GM19023 (cell line): ENCODE measurements at regions not wholly inside any gene's neighbourhood (a gene's known extent, or its start where the extent isn't known, plus 50 kb on each side); places are given as distances from the start of the nearest gene placed in this dataset.

Experiments used
- ATAC-seq: cut with Tn5 transposase; IDR thresholded peaks from one replicate; pipeline ENCODE4 v1.9.1; 2021; ENCODE audit warnings: mild to moderate bottlenecking, moderate library complexity; ENCODE audit not compliant: unreplicated experiment

DNA sequence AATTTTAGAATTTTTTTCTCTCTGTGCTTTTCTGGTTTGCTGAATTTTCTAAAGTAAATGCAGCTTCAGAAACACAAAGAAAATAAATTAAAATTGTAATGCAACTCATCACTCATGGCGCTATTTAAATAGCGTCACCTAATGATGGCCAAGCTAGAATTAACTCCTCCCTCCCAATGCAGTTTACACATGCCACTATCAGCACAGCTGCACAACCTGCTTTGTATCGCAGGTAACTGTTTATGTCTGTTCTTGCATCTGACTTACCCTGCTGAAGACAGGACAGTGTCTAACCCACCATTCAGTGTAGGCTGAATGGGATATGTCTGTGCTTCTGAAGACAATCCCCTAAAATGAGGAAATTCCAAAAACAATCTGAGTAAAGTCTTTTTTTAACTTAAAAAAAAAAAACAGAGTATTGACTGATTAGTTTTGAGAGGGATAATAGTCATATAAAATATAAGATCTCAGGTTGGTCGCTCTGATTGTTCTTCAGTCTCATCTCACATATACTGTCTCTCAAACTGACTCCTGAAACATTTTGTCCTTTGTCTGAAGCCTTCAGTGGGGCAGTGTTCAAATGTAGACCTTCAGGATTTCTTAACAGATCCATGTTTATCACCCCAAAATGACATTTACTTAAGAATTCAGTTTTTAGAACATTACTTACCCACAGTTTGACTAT is 271.4 kb downstream of the ZEB2 start:
- no peak for ATAC-seq

DNA sequence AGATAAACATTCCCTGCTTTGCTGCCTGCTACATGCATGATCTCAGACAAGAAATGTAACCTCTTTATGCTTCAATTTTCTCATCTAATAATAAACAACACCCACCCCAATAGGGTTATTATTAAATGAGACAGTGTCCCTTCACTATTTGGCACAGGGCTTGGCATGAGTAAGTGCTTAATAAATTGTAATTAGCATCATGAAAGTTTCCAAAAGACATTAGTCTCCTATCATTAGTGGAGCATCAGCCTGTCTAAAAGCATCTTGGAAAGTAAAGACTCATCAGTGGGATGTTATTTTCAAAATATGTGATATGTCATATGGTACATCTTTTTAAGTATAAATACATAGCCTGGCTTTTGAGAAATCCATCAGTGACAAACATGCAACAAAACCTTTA is 275.0 kb downstream of the ZEB2 start:
- ATAC-seq: no peak

DNA sequence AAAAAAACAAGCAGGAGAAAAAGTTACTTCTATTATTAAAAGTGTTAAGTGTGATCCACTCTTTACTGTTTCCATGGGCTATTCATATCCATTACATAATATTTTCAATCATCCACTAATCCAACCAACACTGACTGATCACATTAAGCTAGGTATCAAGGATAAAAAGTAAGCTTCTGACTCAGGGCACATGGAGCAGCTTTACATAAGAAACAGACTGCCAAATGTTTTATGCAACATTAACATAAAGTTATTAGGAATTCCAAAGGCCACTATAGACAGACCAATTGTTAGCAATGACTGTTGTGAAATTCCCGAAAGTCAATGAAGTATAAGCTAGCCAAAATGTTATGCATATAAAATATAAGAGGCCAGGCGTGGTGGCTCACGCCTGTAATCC is 277.6 kb downstream of the ZEB2 start:
- ATAC-seq: no peak

DNA sequence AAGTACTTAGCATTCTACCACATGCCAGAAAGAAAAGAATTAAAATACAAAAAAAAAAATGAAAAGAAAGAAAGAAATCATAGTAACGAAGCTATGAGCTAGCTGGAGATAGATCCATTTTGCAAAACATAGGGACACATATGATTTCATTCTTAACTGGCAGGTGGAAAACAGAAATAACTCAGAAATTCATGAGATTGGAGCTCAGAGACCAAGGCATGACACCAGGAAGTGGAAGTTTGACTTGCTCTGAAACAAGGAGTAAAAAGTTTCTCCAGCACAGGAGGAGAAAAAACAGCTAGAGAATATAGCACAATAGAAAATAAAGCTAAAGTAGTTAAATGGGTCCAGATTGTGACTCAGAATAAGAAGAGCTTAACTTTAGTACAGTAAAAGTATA is 278.1 kb downstream of the ZEB2 start:
- no peak for ATAC-seq

DNA sequence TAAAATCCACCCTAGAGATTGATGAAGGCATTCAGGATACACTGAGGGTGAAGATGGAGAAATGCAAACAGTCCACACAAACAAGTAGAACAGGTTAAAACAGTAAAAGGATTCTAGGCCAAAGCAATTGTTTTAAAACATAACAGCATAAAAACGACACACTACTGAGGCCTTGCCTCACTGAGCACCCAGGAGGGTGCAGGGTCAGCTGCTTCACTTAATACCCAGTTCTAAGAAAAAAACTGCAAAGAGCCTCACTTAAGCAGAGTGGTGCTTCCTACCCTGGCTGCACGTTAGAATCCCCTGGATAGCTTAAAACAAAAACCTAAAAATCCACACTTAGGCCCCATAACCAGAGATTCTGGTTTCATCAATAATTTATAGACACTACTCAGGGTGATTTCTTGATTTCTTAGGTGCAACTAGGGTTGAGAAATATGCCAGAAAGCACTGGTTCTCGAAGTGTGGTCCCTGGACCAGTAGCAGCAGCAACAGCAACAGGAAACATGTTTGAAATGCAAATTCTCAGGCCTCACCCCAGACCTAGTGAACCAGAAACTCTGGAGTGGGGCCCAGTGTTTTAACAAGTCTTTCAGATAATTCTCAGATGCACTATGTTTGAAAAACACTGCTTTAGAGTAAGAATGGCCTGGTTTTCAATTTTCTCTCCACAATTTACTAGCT is 279.1 kb downstream of the ZEB2 start:
- ATAC-seq: peak; percentile 86

DNA sequence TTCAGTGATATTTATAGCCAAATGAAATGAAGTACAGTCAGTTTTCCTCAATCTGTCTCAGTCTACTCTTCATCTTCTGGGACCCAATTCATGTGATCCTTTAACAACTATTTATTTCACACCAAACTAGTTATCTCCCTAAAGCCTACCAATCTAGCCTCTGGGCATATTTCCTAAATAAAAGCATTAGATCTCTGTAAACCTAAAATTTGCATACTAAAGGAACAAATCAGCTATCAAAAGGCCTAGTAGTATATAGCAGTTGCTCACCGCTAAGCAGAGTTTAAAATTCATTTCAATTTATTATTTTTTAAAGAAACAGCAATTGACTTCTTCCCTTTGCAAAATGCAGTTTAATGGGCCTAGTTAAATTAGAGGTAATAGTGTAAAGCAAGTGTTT is 280.2 kb downstream of the ZEB2 start:
- no peak for ATAC-seq

DNA sequence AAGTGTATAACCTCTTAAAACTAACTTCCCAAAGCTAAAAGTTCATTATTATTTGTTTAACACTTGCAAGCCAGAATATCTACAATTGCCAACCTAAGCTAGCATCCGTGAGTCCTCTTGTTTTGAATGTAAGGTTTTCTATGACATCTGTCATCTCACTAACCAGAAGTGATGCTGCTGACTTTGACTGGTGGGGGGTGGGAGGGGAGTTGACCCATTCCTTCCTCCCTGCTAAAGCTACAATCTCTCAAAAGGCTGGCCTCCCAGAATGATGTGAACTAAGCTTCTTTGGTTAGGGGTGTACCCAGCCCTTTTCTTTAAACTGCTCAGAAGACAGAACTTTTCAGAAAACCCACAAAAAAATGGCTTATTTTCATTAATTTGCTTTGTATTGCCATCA is 280.6 kb downstream of the ZEB2 start:
- no peak for ATAC-seq

DNA sequence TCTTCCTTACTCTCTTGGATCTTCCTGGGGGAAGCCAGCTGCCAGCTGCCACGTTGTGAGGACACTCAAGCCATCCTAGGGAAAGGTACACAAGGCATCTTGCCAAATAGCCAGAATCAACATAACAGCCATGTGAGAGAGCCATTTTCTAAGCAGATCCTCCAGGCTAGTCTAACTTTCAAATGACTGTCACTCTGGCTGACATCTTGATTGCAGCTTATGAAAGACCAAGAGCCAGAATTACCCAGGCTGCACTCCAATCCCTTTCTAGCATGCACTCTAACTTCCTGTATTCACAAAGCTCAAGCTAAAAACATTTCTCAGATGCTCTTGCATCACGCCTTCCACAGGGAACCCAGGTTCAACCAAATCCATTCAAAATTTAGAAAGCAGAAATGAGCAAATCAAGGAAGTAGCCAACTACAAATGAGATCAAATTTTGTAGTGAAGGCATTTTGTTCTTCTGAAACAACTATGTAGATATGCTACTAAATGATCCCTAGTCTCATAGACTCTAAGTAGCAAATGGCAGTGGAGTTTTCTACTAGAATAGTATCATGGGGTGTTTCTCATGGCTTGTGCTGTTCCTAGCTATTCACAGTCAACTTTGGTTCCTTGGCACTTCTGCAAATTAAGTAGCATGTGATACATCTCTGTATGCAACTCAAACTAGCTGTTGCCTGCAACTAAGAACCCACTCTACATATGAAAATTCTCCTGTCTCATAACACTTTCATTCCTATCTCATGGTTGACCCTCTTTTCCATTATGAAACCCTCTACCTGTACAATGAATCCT is 281.9 kb downstream of the ZEB2 start:
- ATAC-seq: no peak

DNA sequence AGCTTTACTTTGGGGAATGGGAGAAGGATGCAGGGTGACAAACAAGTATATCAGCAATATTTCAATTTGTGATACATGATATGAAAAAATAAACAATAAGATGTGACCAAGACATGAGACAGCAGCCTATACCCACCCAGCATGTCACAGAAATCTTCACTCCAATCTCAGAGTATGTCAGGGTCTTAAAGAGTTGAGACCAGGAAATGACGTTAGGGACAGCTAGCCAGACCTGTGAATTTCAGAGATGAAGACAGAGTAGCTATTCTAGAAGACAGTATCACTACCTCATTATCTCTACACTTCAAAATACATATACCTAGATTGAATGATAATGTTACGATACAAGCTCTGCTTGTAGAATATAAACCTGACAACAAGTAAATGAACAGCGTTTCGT is 282.8 kb downstream of the ZEB2 start:
- no peak for ATAC-seq

DNA sequence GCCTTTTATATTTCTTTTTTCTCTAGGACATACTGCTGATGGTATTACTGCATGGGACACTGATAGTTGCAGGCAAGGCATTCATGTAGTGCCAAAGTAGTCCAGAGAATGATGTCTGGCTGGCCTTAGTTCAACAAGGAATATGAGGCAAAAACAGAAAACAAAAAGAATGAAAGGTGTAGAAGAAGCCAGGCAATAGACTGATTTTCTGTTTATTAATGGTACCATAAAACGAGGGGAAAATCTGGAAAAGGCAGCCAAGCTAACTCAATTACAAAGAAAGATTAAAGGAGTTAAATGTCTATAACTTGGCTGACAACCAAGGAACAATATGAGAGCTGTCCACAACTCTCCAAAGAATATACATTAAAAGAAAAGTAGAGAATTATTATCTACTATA is 284.9 kb downstream of the ZEB2 start:
- no peak for ATAC-seq

DNA sequence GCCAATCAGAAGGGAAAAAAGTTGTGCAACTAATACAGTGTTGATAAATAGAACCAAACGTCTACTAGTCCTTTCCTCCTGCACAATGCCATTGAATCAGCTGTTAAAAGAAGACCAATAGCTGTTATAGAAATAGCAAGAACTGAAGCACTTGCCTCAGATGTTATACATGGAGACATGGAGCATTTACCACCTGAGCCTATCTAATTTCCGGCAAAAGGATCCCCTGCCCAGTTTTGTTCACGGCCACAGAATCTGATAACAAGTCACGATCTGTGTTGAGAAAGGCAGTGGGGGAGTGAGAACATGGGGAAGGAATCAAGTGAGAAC is 285.4 kb downstream of the ZEB2 start:
- ATAC-seq: no peak

DNA sequence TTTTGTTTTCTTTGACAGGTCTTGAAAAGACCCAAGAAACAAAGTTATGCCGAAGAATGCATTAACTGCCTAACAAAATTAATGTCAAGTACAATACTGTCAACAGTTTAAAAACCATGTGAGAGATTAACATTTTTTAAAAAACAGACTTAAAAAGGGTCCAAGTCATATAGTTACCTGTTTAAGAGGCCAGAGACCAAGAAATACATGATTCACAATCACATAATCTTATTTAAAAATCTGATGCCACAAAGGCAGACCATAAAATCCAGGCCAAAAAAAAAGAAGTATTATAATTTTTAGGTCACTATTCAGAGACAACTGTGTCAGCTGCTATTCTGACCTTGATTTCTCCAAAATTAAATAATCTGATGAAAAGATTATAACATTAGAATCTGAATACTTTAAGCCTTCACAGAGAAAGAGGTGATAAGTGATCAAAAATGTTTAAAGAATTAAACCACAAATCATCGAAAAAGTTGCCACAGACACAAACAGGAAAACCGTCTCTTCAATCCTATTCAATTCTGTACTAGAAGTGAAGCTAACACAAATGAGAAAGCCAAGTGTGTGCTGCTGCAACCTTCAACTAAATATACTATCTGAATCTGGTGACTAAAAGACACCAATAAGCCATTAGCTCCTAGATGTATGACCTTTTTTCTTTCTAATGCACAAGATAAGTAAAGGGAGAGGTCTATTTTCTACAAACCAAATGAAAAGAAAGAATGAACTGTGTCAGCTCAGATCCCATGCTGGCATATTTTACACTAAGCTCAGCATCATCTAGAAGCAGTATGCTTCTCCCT is 286.0 kb downstream of the ZEB2 start:
- no peak for ATAC-seq

DNA sequence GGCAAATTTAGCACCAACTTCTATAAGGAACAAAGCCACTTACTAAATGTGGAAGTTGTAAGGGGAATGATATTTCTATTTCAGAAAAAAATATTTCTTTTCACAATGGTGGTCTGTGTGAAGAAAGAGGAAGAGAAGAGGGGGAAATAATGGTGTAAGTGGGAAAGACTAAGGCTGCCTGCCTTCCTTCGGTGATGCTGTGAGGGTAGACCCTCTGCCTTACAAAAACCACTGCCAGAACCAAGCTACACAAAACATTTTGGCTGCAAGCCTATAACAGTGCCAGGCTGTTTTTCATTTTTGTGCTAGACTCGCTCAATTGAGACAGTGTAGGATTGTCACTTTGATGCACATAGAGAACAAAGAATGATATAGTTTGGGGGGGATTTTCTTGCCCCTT is 286.6 kb downstream of the ZEB2 start:
- ATAC-seq: no peak

DNA sequence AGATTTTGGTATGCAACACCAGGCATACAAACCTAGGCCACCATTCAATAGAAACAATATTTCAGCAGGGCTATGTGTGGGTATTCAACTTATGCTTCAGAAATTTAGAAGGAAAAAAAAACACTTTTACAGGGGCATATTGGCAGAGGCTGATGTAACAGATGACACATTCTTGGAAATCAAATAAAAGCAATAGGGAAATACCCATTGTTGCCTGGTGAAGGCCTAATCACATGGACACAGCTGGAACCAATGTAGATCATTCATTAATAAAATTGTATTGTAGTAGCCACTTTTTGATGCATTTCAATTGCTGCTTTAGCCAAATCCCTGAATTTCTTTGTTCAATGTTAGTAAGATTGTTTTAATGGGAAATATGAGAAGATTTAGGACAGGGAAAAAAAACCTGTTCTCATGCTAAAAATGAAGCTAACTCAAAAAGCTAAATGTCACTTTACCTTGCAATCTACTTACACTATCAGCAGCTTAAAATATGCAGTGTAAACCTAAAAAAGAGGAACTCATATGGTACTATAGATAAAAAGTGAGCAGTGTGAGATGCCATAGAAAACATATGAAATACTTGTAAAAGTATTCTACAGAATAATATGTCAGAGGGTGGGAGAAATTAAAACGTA is 289.4 kb downstream of the ZEB2 start:
- no peak for ATAC-seq

DNA sequence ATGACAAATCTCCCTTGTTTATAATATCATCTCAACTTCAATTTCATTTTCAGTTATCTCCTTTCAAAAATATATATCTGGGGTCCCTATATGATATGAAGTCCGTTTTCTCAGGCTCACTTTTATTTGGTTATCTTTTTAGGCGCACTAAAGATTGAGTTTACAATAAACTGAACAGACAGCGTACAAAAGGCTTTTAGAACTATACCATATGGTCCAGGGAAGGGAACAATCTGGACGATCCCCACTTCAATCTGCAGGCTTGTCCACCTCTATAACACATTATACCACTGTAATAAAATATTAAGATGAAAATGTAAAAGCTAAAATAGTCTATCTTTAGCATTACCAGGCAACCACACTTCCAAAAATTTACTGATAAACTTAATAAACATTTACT is 289.9 kb downstream of the ZEB2 start:
- no peak for ATAC-seq

DNA sequence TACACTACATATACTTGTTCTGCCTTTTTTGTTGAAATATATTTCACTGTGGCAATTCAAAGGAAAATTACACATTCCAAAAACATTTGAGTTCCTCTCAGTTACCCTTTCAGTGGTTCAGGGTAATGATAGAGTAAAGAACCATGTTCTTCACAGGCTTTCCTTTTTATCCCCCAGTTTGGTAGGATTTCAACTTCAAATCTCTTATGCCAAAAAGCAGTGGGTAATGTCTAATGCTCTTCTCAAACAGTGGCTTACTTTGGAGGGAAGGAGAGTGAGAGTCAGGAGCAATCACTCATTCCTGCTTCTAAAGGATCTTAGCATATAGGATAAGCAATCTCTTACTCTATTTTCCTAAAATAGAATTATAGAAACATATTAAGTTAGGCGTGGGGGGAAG is 290.6 kb downstream of the ZEB2 start:
- ATAC-seq: no peak

DNA sequence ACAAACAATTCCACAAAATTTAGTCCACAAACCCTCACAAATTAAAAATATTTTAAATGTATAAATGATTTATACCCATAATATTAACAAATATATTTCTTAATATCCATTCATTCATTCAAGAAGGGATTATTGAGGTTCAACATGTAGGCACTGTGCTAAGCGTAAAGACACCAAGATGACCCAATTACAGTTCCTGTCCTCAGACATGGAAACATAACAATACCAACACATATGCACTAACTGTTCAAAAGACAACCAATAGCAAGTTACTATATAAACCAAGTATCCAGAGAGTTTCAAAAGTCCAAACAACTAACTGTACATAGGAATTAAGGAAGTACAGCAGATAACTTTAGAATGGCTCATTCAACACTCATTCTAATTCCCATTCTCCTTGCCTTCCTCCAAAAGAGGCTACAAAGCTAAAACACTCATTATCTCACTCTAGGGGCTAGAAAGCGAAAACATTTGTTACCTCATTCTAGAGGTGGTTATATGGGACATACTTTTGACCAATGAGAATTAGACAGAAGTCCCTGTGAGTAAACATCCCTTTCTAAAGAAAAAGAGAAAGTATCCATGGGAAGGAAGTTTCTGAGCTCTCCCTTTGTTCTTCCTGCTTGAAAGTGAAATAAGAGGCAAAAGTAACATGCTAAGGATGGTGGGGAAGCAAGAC is 292.4 kb downstream of the ZEB2 start:
- no peak for ATAC-seq

DNA sequence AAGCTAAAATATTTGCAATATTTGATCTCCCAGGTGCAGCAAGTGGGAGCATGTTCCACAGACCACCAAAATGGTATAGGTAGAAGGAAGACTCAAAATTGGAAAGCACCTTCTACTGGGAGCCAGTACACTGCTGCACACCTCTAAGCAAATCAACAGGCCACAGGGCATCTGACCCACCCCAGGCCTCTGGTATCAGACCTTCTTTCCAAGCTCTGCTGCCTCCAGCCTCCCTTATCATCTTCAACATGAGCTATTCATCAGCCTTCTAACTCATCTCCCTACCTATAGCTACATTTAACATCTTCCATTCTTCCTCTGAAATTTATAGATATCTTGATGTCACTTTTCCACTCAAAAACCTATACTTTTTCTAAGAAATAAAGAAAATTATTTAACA is 294.8 kb downstream of the ZEB2 start:
- no peak for ATAC-seq

DNA sequence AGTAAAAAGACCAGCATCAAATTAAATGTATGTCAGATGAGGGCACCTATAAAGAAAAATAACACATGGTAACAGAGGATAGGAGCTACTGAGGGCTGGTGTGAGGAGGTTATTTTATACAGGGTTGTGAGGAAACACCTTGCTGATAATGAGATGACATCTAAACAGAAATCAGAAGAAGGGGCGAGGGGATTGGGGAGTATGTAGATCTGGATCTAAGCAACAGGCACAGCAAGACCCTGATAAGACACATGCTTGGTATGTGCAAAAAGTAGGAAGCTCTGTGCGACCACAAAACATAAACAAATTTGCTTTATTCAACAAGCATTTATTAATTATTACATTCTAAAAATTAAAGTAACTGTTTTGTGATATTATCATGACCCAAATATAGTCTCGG is 295.4 kb downstream of the ZEB2 start:
- ATAC-seq: no peak

DNA sequence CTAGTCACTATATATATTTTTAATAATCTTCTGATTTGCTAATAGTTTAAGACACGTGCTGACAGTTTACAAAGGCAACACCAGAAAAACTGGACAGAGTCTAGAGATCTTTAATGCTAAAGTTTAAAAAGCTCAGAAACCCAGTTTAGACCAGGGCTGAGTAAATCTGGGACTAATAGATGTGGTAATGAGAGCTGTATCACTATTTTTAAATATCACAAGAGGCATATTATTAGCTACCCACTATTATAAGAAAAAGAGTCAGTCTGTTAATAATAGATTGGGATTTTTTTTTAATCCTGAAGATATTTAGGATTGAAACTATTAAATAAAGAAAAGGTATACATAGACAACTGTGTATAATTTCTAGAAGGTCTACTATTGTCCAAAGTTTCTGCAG is 299.9 kb downstream of the ZEB2 start:
- no peak for ATAC-seq
